Smooth muscle cell (in vitro differentiated cells): ENCODE measurements at regions not wholly inside any gene's neighbourhood (a gene's known extent, or its start where the extent isn't known, plus 50 kb on each side); places are given as distances from the start of the nearest gene placed in this dataset.
A peak's percentile ranks its signal among the peaks of the same experiment; 100 is the strongest.

Experiments used
- DNase-seq: peaks from one replicate; lab custom pipeline; 2025; ENCODE audit not compliant: unreplicated experiment; lab: John Stamatoyannopoulos, UW
- H2AFZ ChIP-seq: fragments of 200-600 bp; sonication (generic); 2 replicates; pipeline ENCODE4 v1.6.0; 2016; ENCODE audit warnings: antibody characterized with exemption, low read depth, mild to moderate bottlenecking
- H3F3A ChIP-seq: fragments of 200-600 bp; sonication (generic); 2 replicates; pipeline ENCODE4 v1.6.0; 2017; ENCODE audit warnings: antibody characterized with exemption, low read depth
- H3K27ac ChIP-seq: fragments of 200-600 bp; sonication (generic); 2 replicates; pipeline ENCODE4 v1.5.1; 2016; ENCODE audit warnings: low read depth, mild to moderate bottlenecking
- H3K27me3 ChIP-seq: fragments of 200-600 bp; sonication (generic); 2 replicates; pipeline ENCODE4 v1.6.1; 2016; ENCODE audit warnings: low read depth, mild to moderate bottlenecking
- H3K36me3 ChIP-seq: fragments of 200-600 bp; sonication (generic); 2 replicates; pipeline ENCODE4 v1.5.1; 2016; ENCODE audit warnings: low read depth
- H3K4me1 ChIP-seq: fragments of 200-600 bp; sonication (generic); 2 replicates; pipeline ENCODE4 v1.5.1; 2016; ENCODE audit warnings: low read depth
- H3K4me2 ChIP-seq: fragments of 200-600 bp; sonication (generic); 2 replicates; pipeline ENCODE4 v1.6.0; 2016; ENCODE audit warnings: mild to moderate bottlenecking
- H3K4me3 ChIP-seq: fragments of 200-600 bp; sonication (generic); 2 replicates; pipeline ENCODE4 v1.5.1; 2016; ENCODE audit warnings: mild to moderate bottlenecking
- H3K79me2 ChIP-seq: fragments of 200-600 bp; sonication (generic); 2 replicates; pipeline ENCODE4 v1.6.0; 2016; ENCODE audit warnings: low read depth, mild to moderate bottlenecking
- H3K9ac ChIP-seq: fragments of 200-600 bp; sonication (generic); 2 replicates; pipeline ENCODE4 v1.6.0; 2016; ENCODE audit warnings: low read depth
- H3K9me3 ChIP-seq: fragments of 200-600 bp; sonication (generic); replicated peaks from 2 replicates; pipeline ENCODE4 v1.5.1; 2016; ENCODE audit warnings: low read depth
- H4K20me1 ChIP-seq: fragments of 200-600 bp; sonication (generic); 2 replicates; pipeline ENCODE4 v1.6.0; 2016; ENCODE audit warnings: low read depth
- CTCF ChIP-seq: fragments of 200-600 bp; sonication (generic); IDR thresholded peaks from 2 replicates; pipeline ENCODE4 v1.5.1; 2017; ENCODE audit warnings: borderline replicate concordance, mild to moderate bottlenecking, antibody characterized with exemption; ENCODE audit not compliant: insufficient read depth, poor library complexity, severe bottlenecking
- WGBS: methylation state at CpG from one replicate; pipeline ENCODE4 v1.1.7; 2016; ENCODE audit warnings: low lambda C conversion rate; 5-methylcytosine and 5-hydroxymethylcytosine counted together

GRCh38 chr3:191074511-191074910 lies 124.5 kb upstream of the OSTN start:
- H3F3A ChIP-seq, result peaks cover 4% of the 10 kb centered on the region
- H3K27me3 ChIP-seq, result no peaks in the 10 kb centered on the region
- no peak for DNase-seq
- H3K9ac ChIP-seq, result no peak overlapping the region
- H3K79me2 ChIP-seq, result no peaks in the 10 kb centered on the region
- 70% methylated on average over 5 of the region's 5 CpGs for WGBS
- H3K36me3 ChIP-seq, result no peaks in the 10 kb centered on the region
- no peak overlapping the region for H3K4me2 ChIP-seq
- no peak overlapping the region for H3K4me3 ChIP-seq
- H3K9me3 ChIP-seq, result no peaks in the 10 kb centered on the region
- no peaks in the 10 kb centered on the region for H4K20me1 ChIP-seq
- H3K27ac ChIP-seq, result no peak overlapping the region
- no peaks in the 10 kb centered on the region for H3K4me1 ChIP-seq
- H2AFZ ChIP-seq, result no peak overlapping the region
- no peak for TF ChIP-seq CTCF

- 82% methylated on average over 4 of the region's 4 CpGs for WGBS
- Histone ChIP-seq H3K27me3 (no peaks in the 10 kb centered on the region), H3K4me2 (peak overlapping the region; percentile 59), H3F3A (peaks cover 4% of the 10 kb centered on the region), H4K20me1 (no peaks in the 10 kb centered on the region), H3K4me1 (no peaks in the 10 kb centered on the region), H3K9ac (no peak overlapping the region), H3K9me3 (no peaks in the 10 kb centered on the region), H3K79me2 (no peaks in the 10 kb centered on the region), H2AFZ (no peak overlapping the region), H3K4me3 (no peak overlapping the region), H3K27ac (peak overlapping the region; percentile 60), H3K36me3 (no peaks in the 10 kb centered on the region)
- no peak for DNase-seq
- no peak for TF ChIP-seq CTCF
Observed at GRCh38 chr3:191070762-191071403, 128.2 kb upstream of the OSTN start.

GRCh38 chr3:191070201-191070600 lies 128.8 kb upstream of the OSTN start:
- peaks cover 4% of the 10 kb centered on the region for H3F3A ChIP-seq
- no peaks in the 10 kb centered on the region for H3K9me3 ChIP-seq
- H3K4me2 ChIP-seq, result peak overlapping the region; percentile 59
- no peak overlapping the region for H3K9ac ChIP-seq
- TF ChIP-seq CTCF, result no peak
- H3K4me3 ChIP-seq, result no peak overlapping the region
- H4K20me1 ChIP-seq, result no peaks in the 10 kb centered on the region
- H3K27me3 ChIP-seq, result no peaks in the 10 kb centered on the region
- peak overlapping the region; percentile 60 for H3K27ac ChIP-seq
- H3K79me2 ChIP-seq, result no peaks in the 10 kb centered on the region
- no peaks in the 10 kb centered on the region for H3K4me1 ChIP-seq
- 22% methylated on average over 2 of the region's 2 CpGs for WGBS
- no peak for DNase-seq
- H3K36me3 ChIP-seq, result no peaks in the 10 kb centered on the region
- H2AFZ ChIP-seq, result no peak overlapping the region
